Vagina (tissue), 2 donors: ENCODE measurements at regions not wholly inside any gene's neighbourhood (a gene's known extent, or its start where the extent isn't known, plus 50 kb on each side); places are given as distances from the start of the nearest gene placed in this dataset.

Experiments
- POLR2A ChIP-seq, 2 donors: fragments of 450-650 bp; IDR thresholded peaks; one replicate each; pipeline ENCODE4 v1.6.1; 2017; ENCODE audit warnings: antibody characterized with exemption in 2 of 2, mild to moderate bottlenecking in 2 of 2, moderate library complexity in 2 of 2
- TF ChIP-seq, protein P1 (sequence below), 3 experiments: fragments of 450-650 bp in 2 of 3; fragments of 200-600 bp in 1 of 3; sonication (generic) in 1 of 3; IDR thresholded peaks; one replicate each; pipeline ENCODE4 v1.5.1; 2017 to 2019; ENCODE audit warnings: antibody characterized with exemption in 3 of 3, mild to moderate bottlenecking in 2 of 3, moderate library complexity in 2 of 3

DNA sequence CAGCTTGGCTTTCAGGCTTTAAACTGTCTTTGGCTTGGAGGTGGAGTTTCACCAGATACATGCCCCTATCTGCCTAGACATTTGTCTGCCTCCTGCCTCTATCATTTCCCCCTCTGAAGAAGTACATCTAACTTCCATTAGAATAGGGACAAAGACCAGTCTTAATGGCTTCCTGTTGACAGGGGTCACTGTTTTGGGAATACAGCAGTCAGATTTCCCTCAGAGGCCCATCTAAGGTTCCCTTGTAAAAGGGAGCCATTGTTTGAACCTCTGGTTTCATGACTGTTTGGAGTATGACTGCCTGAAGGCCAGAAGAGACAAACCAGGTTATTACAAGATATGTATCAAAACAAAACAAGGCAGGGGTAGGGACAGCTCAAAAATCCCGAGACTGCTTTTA lies 665.7 kb upstream of the GJE1 start:
- TF ChIP-seq, protein P1, sequence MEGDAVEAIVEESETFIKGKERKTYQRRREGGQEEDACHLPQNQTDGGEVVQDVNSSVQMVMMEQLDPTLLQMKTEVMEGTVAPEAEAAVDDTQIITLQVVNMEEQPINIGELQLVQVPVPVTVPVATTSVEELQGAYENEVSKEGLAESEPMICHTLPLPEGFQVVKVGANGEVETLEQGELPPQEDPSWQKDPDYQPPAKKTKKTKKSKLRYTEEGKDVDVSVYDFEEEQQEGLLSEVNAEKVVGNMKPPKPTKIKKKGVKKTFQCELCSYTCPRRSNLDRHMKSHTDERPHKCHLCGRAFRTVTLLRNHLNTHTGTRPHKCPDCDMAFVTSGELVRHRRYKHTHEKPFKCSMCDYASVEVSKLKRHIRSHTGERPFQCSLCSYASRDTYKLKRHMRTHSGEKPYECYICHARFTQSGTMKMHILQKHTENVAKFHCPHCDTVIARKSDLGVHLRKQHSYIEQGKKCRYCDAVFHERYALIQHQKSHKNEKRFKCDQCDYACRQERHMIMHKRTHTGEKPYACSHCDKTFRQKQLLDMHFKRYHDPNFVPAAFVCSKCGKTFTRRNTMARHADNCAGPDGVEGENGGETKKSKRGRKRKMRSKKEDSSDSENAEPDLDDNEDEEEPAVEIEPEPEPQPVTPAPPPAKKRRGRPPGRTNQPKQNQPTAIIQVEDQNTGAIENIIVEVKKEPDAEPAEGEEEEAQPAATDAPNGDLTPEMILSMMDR (IDR thresholded peaks at IDR 0.05) = no peak
- TF ChIP-seq POLR2A (IDR thresholded peaks at IDR 0.05) = no peak
